Activated B cell treated with CpG ODN at 0.5 μM for 24 hours (primary cell): ENCODE measurements at regions not wholly inside any gene's neighbourhood (a gene's known extent, or its start where the extent isn't known, plus 50 kb on each side); places are given as distances from the start of the nearest gene placed in this dataset.

Experiments used
- ATAC-seq: fragments of 200-7000 bp; cut with Tn5 transposase; one replicate; pipeline ENCODE4 v1.10.0; 2021; ENCODE audit warnings: low read depth, mild to moderate bottlenecking, moderate library complexity
- CTCF ChIA-PET: fragments of 350-600 bp; sonication (Branson Sonifier 250); formaldehyde crosslinking; loops from one replicate; lab custom pipeline; 2021; ENCODE audit warnings: antibody characterized with exemption; lab: Charles Lee
- POLR2A ChIA-PET: fragments of 350-600 bp; sonication (Branson Sonifier 250); formaldehyde crosslinking; loops from one replicate; lab custom pipeline; 2021; ENCODE audit warnings: antibody characterized with exemption; lab: Charles Lee
- DNase-seq: peaks from one replicate; pipeline ENCODE4 v3.0.0; 2022
- H3K27ac Mint-ChIP-seq: one replicate; pipeline ENCODE4 v1.8.0; 2020; ENCODE audit warnings: mixed read lengths
- H3K27me3 Mint-ChIP-seq: one replicate; pipeline ENCODE4 v1.8.0; 2021; ENCODE audit warnings: mixed read lengths
- H3K36me3 Mint-ChIP-seq: one replicate; pipeline ENCODE4 v1.8.0; 2021; ENCODE audit warnings: low read depth, mixed read lengths
- H3K4me1 Mint-ChIP-seq: one replicate; pipeline ENCODE4 v1.8.0; 2021; ENCODE audit warnings: mixed read lengths
- H3K4me3 Mint-ChIP-seq: one replicate; pipeline ENCODE4 v1.8.0; 2020; ENCODE audit warnings: mild to moderate bottlenecking, mixed read lengths
- H3K9me3 Mint-ChIP-seq: one replicate; pipeline ENCODE4 v1.8.0; 2020; ENCODE audit warnings: mixed read lengths
- CTCF ChIP-seq: fragments of 200-600 bp; IDR thresholded peaks from one replicate; pipeline ENCODE4 v1.8.0; 2022; ENCODE audit warnings: antibody characterized with exemption, mild to moderate bottlenecking
- intact Hi-C: fragments of 100-400 bp; cut with micrococcal nuclease; formaldehyde crosslinking; loops from one replicate; pipeline ENCODE4 v1.15.1; 2024

GRCh38 chr13:103288114-103288513 is 221.9 kb upstream of the SLC10A2 start:
- intact Hi-C loops, result no loop called here
- no peaks in the 10 kb centered on the region for H3K36me3 Mint-ChIP-seq
- POLR2A ChIA-PET, result no interaction called here
- no peaks in the 10 kb centered on the region for H3K4me1 Mint-ChIP-seq
- no peaks in the 10 kb centered on the region for H3K27me3 Mint-ChIP-seq
- ATAC-seq, result no peak
- no peak overlapping the region for H3K27ac Mint-ChIP-seq
- H3K9me3 Mint-ChIP-seq, result no peaks in the 10 kb centered on the region
- no peak for DNase-seq
- TF ChIP-seq CTCF, result no peak
- CTCF ChIA-PET, result no interaction called here
- H3K4me3 Mint-ChIP-seq, result no peak overlapping the region

- ChIA-PET POLR2A (no interaction called here), CTCF (no interaction called here)
- no peaks in the 10 kb centered on the region for H3K36me3 Mint-ChIP-seq
- no peak overlapping the region for H3K27ac Mint-ChIP-seq
- DNase-seq, result no peak
- no peak for ATAC-seq
- no peaks in the 10 kb centered on the region for H3K27me3 Mint-ChIP-seq
- intact Hi-C loops, result no loop called here
- no peaks in the 10 kb centered on the region for H3K4me1 Mint-ChIP-seq
- H3K9me3 Mint-ChIP-seq, result no peaks in the 10 kb centered on the region
- H3K4me3 Mint-ChIP-seq, result no peak overlapping the region
- no peak for TF ChIP-seq CTCF
Measured at GRCh38 chr13:103287659-103288058, 221.4 kb upstream of the SLC10A2 start.

- no peaks in the 10 kb centered on the region for H3K36me3 Mint-ChIP-seq
- no peaks in the 10 kb centered on the region for H3K27me3 Mint-ChIP-seq
- CTCF ChIA-PET, result no interaction called here
- intact Hi-C loops, result no loop called here
- no peak overlapping the region for H3K27ac Mint-ChIP-seq
- H3K4me1 Mint-ChIP-seq, result no peaks in the 10 kb centered on the region
- ATAC-seq (no peak), DNase-seq (no peak)
- H3K9me3 Mint-ChIP-seq, result no peaks in the 10 kb centered on the region
- POLR2A ChIA-PET, result no interaction called here
- H3K4me3 Mint-ChIP-seq, result no peak overlapping the region
- no peak for TF ChIP-seq CTCF
Measured at GRCh38 chr13:103284466-103284865, 218.2 kb upstream of the SLC10A2 start.

GRCh38 chr13:103283451-103283820 is 217.2 kb upstream of the SLC10A2 start:
- Mint-ChIP-seq H3K4me3 (no peak overlapping the region), H3K9me3 (no peaks in the 10 kb centered on the region), H3K27ac (no peak overlapping the region), H3K4me1 (no peaks in the 10 kb centered on the region), H3K27me3 (no peaks in the 10 kb centered on the region), H3K36me3 (no peaks in the 10 kb centered on the region)
- CTCF ChIA-PET, result no interaction called here
- ATAC-seq (no peak), DNase-seq (no peak)
- TF ChIP-seq CTCF, result no peak
- POLR2A ChIA-PET, result no interaction called here
- intact Hi-C loops, result no loop called here

GRCh38 chr13:103282571-103283450 is 216.6 kb upstream of the SLC10A2 start:
- no peaks in the 10 kb centered on the region for H3K4me1 Mint-ChIP-seq
- intact Hi-C loops, result no loop called here
- no peak overlapping the region for H3K4me3 Mint-ChIP-seq
- DNase-seq, result no peak
- POLR2A ChIA-PET, result no interaction called here
- H3K36me3 Mint-ChIP-seq, result no peaks in the 10 kb centered on the region
- no peaks in the 10 kb centered on the region for H3K9me3 Mint-ChIP-seq
- H3K27ac Mint-ChIP-seq, result no peak overlapping the region
- no peak for ATAC-seq
- no peak for TF ChIP-seq CTCF
- CTCF ChIA-PET, result no interaction called here
- H3K27me3 Mint-ChIP-seq, result no peaks in the 10 kb centered on the region
